MM.1S (cell line): ENCODE measurements at regions not wholly inside any gene's neighbourhood (a gene's known extent, or its start where the extent isn't known, plus 50 kb on each side); places are given as distances from the start of the nearest gene placed in this dataset.
A peak's percentile ranks its signal among the peaks of the same experiment; 100 is the strongest.

Experiments
- DNase-seq: peaks from one replicate; pipeline ENCODE4 v3.0.0-alpha.2; 2015
- H2AFZ ChIP-seq: fragments of 300-600 bp; sonication (generic); 2 replicates; pipeline ENCODE4 v1.6.0; 2016; ENCODE audit warnings: antibody characterized with exemption, low read length
- H3F3A ChIP-seq: fragments of 300-600 bp; sonication (generic); 2 replicates; pipeline ENCODE4 v1.6.1; 2016; ENCODE audit warnings: mild to moderate bottlenecking, antibody characterized with exemption, low read length, moderate library complexity, mixed read lengths; ENCODE audit not compliant: insufficient read depth
- H3K27ac ChIP-seq: fragments of 300-600 bp; sonication (generic); 2 replicates; pipeline ENCODE4 v1.5.1; 2016; ENCODE audit warnings: mild to moderate bottlenecking, low read length
- H3K27me3 ChIP-seq: fragments of 300-600 bp; sonication (generic); replicated peaks from 2 replicates; pipeline ENCODE4 v1.6.0; 2016; ENCODE audit warnings: low read length; ENCODE audit not compliant: insufficient read depth
- H3K36me3 ChIP-seq: fragments of 300-600 bp; sonication (generic); replicated peaks from 2 replicates; pipeline ENCODE4 v1.6.1; 2016; ENCODE audit warnings: mild to moderate bottlenecking, low read length, mixed read lengths; ENCODE audit not compliant: insufficient read depth
- H3K4me1 ChIP-seq: fragments of 300-600 bp; sonication (generic); 2 replicates; pipeline ENCODE4 v1.6.1; 2016; ENCODE audit warnings: low read length, mixed read lengths
- H3K4me2 ChIP-seq: fragments of 300-600 bp; sonication (generic); 2 replicates; pipeline ENCODE4 v1.6.0; 2016; ENCODE audit warnings: low read depth, low read length
- H3K4me3 ChIP-seq: fragments of 300-600 bp; sonication (generic); 2 replicates; pipeline ENCODE4 v1.5.1; 2016; ENCODE audit warnings: low read length, mixed read lengths
- H3K79me2 ChIP-seq: fragments of 300-600 bp; sonication (generic); 2 replicates; pipeline ENCODE4 v1.6.1; 2016; ENCODE audit warnings: mixed run types, low read length, mixed read lengths
- H3K9ac ChIP-seq: fragments of 300-600 bp; sonication (generic); 2 replicates; pipeline ENCODE4 v1.6.1; 2016; ENCODE audit warnings: low read length, mixed read lengths
- H3K9me2 ChIP-seq: fragments of 300-600 bp; sonication (generic); replicated peaks from 2 replicates; pipeline ENCODE4 v1.6.1; 2016; ENCODE audit warnings: mild to moderate bottlenecking, low read length, mixed read lengths; ENCODE audit not compliant: insufficient read depth
- H3K9me3 ChIP-seq: fragments of 300-600 bp; sonication (generic); replicated peaks from 2 replicates; pipeline ENCODE4 v1.6.1; 2016; ENCODE audit warnings: mild to moderate bottlenecking, low read length, mixed read lengths; ENCODE audit not compliant: insufficient read depth
- H4K20me1 ChIP-seq: fragments of 300-600 bp; sonication (generic); 2 replicates; pipeline ENCODE4 v1.6.1; 2016; ENCODE audit warnings: mild to moderate bottlenecking, low read length, moderate library complexity, mixed read lengths; ENCODE audit not compliant: insufficient read depth
- EZH2 ChIP-seq: fragments of 300-600 bp; sonication (generic); optimal IDR thresholded peaks from 2 replicates; pipeline ENCODE3; 2017; ENCODE audit warnings: low read depth, mild to moderate bottlenecking, antibody characterized with exemption, low read length, mixed read lengths
- EZH2phosphoT487 ChIP-seq: fragments of 300-600 bp; sonication (generic); IDR thresholded peaks from 2 replicates; pipeline ENCODE4 v1.6.1; 2018; ENCODE audit warnings: antibody characterized with exemption, low read length
- TF ChIP-seq, protein P1 (sequence below): fragments of 300-600 bp; sonication (generic); IDR thresholded peaks from 2 replicates; pipeline ENCODE4 v1.5.1; 2016; ENCODE audit warnings: antibody characterized with exemption, low read length, mixed read lengths

- no peaks in the 10 kb centered on the region for H3K9me2 ChIP-seq
- no peaks in the 10 kb centered on the region for H3K9me3 ChIP-seq
- TF ChIP-seq EZH2phosphoT487, result no peak
- no peak for TF ChIP-seq EZH2
- TF ChIP-seq, protein P1, sequence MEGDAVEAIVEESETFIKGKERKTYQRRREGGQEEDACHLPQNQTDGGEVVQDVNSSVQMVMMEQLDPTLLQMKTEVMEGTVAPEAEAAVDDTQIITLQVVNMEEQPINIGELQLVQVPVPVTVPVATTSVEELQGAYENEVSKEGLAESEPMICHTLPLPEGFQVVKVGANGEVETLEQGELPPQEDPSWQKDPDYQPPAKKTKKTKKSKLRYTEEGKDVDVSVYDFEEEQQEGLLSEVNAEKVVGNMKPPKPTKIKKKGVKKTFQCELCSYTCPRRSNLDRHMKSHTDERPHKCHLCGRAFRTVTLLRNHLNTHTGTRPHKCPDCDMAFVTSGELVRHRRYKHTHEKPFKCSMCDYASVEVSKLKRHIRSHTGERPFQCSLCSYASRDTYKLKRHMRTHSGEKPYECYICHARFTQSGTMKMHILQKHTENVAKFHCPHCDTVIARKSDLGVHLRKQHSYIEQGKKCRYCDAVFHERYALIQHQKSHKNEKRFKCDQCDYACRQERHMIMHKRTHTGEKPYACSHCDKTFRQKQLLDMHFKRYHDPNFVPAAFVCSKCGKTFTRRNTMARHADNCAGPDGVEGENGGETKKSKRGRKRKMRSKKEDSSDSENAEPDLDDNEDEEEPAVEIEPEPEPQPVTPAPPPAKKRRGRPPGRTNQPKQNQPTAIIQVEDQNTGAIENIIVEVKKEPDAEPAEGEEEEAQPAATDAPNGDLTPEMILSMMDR, result no peak
- H3K27ac ChIP-seq, result no peak overlapping the region
- DNase-seq, result no peak
- H3K79me2 ChIP-seq, result no peaks in the 10 kb centered on the region
- H3K27me3 ChIP-seq, result no peaks in the 10 kb centered on the region
- H3K4me3 ChIP-seq, result no peak overlapping the region
- H4K20me1 ChIP-seq, result no peaks in the 10 kb centered on the region
- H3K9ac ChIP-seq, result no peak overlapping the region
- H3F3A ChIP-seq, result no peaks in the 10 kb centered on the region
- H3K4me2 ChIP-seq, result no peak overlapping the region
- no peak overlapping the region for H2AFZ ChIP-seq
- no peaks in the 10 kb centered on the region for H3K36me3 ChIP-seq
- H3K4me1 ChIP-seq, result no peaks in the 10 kb centered on the region
Measured at GRCh38 chr3:64816355-64816754, 128.6 kb upstream of the ADAMTS9 start.

GRCh38 chr3:64815789-64816188, 128.0 kb upstream of the ADAMTS9 start:
- Histone ChIP-seq H4K20me1 (no peaks in the 10 kb centered on the region), H3K4me1 (no peaks in the 10 kb centered on the region), H3K4me3 (no peak overlapping the region), H2AFZ (no peak overlapping the region), H3K27me3 (no peaks in the 10 kb centered on the region), H3F3A (no peaks in the 10 kb centered on the region), H3K79me2 (no peaks in the 10 kb centered on the region), H3K9me2 (no peaks in the 10 kb centered on the region), H3K27ac (no peak overlapping the region), H3K9ac (no peak overlapping the region), H3K4me2 (no peak overlapping the region), H3K36me3 (no peaks in the 10 kb centered on the region), H3K9me3 (no peaks in the 10 kb centered on the region)
- TF ChIP-seq, protein P1, result no peak
- TF ChIP-seq EZH2phosphoT487, result no peak
- no peak for TF ChIP-seq EZH2
- peak; percentile 3 for DNase-seq

DNA sequence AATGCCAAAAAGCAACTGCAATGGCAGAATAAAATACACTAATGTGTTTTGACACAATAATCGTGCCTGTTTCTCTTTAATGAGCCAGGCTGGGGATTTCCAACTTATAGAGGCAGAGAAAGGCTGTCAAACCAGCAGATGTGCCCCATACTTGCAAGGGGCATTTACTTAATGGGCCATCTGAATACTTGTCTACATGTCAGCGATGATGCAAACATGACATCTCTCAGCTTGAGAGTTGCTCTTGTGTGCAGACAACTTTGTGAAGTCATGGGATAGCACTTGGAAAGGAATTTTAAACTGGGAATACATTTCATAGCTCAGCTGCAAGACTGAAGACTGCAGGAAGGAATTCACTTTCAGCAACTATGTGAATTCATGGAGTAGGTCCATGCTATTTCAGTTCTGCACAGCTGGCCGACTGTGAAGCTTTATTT, 127.4 kb upstream of the ADAMTS9 start:
- H3K9me2 ChIP-seq, result no peaks in the 10 kb centered on the region
- H3K9ac ChIP-seq, result no peak overlapping the region
- H3K36me3 ChIP-seq, result no peaks in the 10 kb centered on the region
- peak; percentile 38 for DNase-seq
- H3K4me1 ChIP-seq, result no peaks in the 10 kb centered on the region
- H2AFZ ChIP-seq, result no peak overlapping the region
- H3K4me2 ChIP-seq, result no peak overlapping the region
- no peak overlapping the region for H3K4me3 ChIP-seq
- no peak overlapping the region for H3K27ac ChIP-seq
- no peaks in the 10 kb centered on the region for H3K27me3 ChIP-seq
- no peaks in the 10 kb centered on the region for H4K20me1 ChIP-seq
- no peaks in the 10 kb centered on the region for H3K79me2 ChIP-seq
- H3K9me3 ChIP-seq, result no peaks in the 10 kb centered on the region
- TF ChIP-seq, protein P1, result no peak
- TF ChIP-seq EZH2 (no peak), EZH2phosphoT487 (no peak)
- no peaks in the 10 kb centered on the region for H3F3A ChIP-seq
